DMS53 (cell line): ENCODE measurements at regions not wholly inside any gene's neighbourhood (a gene's known extent, or its start where the extent isn't known, plus 50 kb on each side); places are given as distances from the start of the nearest gene placed in this dataset.
"Not testable (repeated sequence)": the region's sequence is repeated elsewhere in the genome, so short reads cannot be mapped to it uniquely, and the experiment has no call there.

Experiments used
- DNase-seq: peaks from one replicate; lab custom pipeline; 2025; lab: John Stamatoyannopoulos, UW

- no peak for DNase-seq
Observed at GRCh38 chr12:5308996-5309395, 122.9 kb upstream of the NTF3 start.

- DNase-seq = no peak
Observed at GRCh38 chr12:5309654-5310053, 122.3 kb upstream of the NTF3 start.

DNA sequence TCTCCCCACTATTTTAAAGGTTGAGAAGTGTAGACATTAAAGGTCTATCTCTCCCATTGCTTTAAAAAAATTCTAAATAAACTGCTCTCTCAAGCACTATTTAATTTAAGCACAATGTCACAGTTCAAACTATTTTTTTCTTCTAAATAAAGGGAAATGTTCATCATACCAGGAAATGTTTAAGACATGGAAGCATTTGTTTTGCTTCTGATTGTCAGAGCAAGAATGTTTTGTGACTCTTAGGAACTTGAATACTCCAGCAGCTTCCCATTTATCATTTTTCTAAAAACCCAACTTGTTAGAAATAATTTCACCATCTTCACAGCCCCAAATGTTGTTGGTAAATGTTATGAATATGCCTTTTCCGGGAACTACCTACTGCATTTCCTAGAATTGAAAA, 121.8 kb upstream of the NTF3 start:
- no peak for DNase-seq

- no peak for DNase-seq
Observed at GRCh38 chr12:5317556-5317955, 114.4 kb upstream of the NTF3 start.

DNA sequence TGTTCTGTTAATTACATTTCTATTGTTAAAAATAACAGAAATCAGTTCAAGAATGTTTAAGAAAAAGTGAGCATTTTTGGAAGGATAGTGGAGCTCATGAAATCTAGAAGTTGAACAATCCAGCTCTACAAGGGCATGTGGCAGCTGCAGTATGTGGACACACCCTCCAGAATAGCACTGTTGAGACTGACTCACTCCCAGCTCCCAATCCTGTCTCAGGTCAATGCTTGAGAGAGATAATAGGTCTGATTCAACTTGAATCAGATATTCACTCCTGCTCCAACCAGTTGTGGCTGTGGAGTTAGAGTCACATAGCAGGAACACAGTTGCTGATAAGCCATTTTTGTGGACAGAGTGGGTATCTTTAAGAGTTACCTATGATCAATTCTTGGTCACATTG, 113.0 kb upstream of the NTF3 start:
- peak; percentile 89 for DNase-seq

GRCh38 chr12:5328669-5329517, 103.0 kb upstream of the NTF3 start:
- DNase-seq = no peak

DNA sequence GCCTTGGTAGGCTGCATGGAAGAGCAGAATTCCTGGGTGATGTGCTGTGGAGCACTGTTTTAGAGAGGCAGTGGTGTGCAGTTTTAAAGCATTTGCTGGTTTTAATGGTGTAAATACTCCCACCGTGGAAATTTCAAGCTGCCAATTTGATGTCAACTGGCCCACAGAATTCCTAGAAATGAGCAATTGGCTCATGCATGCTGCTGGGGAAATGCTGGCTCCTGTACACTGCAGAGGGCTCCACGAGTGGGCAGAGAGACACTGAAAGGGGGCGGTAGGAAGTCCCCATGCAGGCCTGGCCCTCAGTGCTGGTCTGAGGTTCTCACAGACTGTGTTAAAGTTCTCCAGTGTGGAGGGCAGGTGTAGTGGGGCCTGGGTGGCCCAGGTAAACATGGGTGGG, 99.4 kb upstream of the NTF3 start:
- no peak for DNase-seq

DNA sequence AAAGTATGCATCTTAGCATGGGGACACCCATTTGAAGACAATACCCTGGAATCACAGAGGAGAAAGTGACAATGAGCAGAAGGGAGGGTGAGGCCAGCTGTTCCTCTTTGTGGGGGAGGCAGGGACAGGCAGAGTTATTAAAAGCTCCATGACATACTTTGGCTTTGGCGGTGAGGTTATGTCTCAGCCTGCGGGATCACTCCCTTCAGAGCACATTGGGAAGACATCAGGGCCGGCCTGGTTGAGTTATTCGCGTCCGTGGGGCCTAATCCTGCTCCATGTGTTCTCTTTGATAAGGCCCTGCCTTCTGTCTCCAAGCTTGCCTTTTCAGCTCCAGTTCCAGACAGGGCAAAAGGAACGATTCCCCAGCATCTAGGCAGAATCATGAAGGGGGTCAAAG, 98.8 kb upstream of the NTF3 start:
- no peak for DNase-seq

DNA sequence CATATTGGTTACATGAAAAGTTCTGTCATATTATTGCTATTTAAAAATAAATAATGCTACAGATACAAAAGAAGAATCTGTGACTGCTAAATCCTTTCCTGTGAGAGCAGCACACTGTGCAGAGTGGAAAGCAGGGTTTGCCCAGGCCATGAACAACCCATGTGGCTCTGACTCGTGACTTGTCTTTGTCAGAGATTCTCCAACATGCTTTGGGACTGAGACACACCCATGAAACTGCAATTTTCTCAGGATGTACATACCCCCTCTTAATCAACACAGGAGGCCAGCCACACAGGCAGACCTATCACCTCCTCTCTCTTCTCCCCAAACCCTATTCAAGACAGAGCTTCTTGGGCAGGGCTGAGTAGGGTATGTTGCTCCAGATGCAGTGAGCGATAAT, 96.8 kb upstream of the NTF3 start:
- DNase-seq = no peak

- not testable (repeated sequence) for DNase-seq
Observed at GRCh38 chr12:5341086-5341485, 90.8 kb upstream of the NTF3 start.

- DNase-seq = no peak
Observed at GRCh38 chr12:5343711-5344110, 88.2 kb upstream of the NTF3 start.

DNA sequence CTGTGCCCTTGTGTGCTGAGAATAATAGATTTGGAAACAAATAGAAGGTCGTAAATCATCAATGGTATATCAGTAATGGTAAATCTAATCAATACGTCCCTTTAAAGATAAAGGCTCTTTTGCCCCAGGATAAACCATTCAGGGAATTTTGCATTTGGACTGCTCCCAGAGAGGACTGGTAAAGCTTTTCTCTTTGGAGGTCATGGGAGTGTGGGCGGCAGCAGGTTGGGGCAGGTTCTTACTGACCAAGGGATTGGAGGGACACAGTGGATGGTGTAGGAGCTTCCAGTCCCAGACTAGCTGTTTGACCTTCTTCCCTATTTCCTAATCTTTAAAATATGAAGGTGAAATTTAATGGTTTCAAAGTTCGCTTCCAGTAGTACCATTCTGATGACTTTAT, 87.8 kb upstream of the NTF3 start:
- DNase-seq = no peak

DNA sequence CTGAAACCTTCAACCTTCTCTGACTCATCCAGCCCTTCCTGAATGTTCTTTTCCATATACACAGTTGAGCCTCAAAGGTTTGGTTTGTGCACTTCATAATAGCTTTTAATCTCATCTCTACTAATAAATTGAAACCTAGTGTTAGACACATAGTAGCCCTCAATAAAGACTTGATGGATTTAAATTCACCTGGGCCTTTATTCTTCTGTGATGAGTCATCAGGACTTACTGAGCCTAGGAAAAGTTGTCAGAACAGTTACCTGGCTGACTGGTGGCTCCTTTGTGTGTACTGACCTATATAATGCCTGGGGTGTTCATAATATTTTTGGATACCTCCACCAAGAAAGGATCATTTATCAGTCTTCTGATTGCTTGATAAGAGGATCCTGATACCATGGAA, 86.4 kb upstream of the NTF3 start:
- DNase-seq = peak; percentile 57

DNA sequence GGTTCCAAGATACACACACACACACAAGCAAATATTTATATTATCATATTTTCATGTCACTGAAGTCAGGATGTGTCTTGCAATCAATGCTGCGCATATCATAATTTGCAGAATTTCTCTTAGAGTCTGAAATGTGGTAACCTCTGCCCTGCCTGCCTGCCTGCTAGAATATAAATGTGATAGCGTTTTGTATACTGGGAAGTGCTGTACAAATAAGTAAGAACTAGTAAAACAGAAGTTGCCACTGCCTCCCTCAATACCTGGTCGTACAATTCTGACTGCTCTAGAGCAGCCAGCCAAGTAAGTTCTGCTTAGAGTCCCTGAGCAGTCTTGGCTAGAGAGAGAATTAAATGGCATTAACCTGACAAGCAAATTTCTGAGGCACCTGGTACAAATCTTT, 83.9 kb upstream of the NTF3 start:
- no peak for DNase-seq

- no peak for DNase-seq
Observed at GRCh38 chr12:5348491-5348890, 83.4 kb upstream of the NTF3 start.

- DNase-seq = no peak
Observed at GRCh38 chr12:5364036-5364770, 67.7 kb upstream of the NTF3 start.

DNA sequence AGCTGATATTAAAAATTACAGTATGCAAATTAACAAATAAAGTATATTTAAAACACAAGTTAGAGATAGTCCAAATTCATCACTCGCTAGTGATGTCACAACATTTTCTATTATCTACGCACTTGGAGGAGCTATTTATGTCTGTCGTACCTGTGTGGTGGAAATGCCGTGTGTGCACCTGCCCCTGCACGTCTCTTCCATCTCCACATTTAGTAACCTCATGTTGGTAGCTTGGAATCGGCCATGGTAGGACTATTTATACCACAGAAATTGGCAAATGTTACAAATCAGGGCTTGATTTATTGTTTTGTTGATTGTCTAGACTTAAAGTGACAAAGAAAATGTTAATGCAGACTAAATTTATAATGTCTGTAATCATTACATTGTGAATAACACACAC, 62.6 kb upstream of the NTF3 start:
- DNase-seq = no peak

DNA sequence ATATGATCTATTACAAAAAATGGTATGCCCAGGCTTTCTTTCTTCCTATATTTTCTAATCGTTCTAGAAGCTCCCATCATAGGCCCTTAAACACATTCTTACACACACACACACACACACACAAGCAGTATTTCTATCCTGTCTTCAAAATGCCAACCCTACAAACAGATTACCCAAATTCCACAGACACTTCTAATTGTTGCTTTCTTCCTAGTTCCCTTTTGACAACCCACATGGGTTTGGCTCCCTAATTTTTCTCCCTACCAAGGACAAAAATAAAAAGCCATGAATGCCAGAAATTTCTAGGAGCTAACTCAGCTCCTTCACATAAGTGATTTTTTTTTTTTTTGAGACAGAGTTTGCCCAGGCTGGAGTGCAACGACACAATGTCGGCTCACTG, 60.3 kb upstream of the NTF3 start:
- no peak for DNase-seq

- no peak for DNase-seq
Observed at GRCh38 chr12:5374713-5375112, 57.2 kb upstream of the NTF3 start.

- peak; percentile 67 for DNase-seq
Observed at GRCh38 chr12:5375547-5376295, 56.2 kb upstream of the NTF3 start.

DNA sequence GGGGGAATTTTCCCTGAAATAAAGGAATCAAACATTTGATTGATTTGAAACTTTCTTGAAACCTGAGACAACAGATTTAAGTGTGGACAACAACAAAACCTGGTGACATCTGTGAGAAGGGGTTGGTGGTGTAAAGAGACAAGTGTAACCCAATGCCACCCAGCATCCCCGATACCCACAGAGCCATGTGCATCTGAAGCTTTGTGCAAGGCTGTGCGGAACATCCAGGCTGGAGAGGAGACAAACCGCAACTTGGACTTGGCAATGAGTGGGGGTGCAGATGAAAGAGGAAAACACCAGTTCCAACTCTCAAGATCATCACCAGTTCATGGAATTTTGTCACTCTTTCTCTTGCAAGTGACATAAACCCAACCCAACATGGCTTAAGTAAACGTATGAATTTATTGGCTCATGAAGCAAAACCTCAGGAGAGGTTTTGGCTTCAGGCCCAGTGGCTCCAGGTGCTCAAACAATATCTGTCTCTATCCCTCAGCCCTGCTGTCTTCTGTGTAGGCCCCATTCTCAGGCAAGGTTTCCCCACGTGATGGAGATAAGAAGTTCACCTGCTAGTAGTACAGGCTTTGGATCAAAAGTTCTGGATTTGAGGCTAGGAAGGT, 55.2 kb upstream of the NTF3 start:
- peak; percentile 100 for DNase-seq

- DNase-seq = peak; percentile 72
Observed at GRCh38 chr12:5377997-5378592, 53.8 kb upstream of the NTF3 start.
